GM12872 (cell line): ENCODE measurements at regions not wholly inside any gene's neighbourhood (a gene's known extent, or its start where the extent isn't known, plus 50 kb on each side); places are given as distances from the start of the nearest gene placed in this dataset.

Experiments
- TF ChIP-seq, protein P1 (sequence below): IDR thresholded peaks from 3 replicates; pipeline ENCODE4 v1.5.1; 2011; ENCODE audit warnings: low read depth, mild to moderate bottlenecking, low read length, moderate library complexity; ENCODE audit not compliant: insufficient read depth

DNA sequence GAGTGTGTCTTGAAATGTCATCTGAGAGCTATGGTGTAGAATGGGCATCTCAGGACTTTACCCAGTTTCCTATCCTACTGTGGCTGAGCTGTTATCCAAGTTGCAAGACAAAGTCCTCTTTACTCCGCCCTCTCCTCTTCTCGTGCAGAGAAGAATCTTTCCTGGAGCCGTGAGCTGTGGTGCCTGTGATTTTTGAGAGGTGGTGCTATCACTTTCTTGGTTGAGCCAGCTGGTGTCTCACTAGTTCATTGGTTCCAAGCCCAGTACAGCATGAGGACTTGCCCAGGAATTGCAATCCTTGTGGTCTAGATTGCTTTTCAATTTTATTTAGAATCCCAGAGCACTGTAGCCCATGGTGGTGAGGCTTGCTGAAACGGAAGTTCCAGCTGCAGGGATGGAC, 2300.3 kb downstream of the MAT2B start:
- TF ChIP-seq, protein P1, sequence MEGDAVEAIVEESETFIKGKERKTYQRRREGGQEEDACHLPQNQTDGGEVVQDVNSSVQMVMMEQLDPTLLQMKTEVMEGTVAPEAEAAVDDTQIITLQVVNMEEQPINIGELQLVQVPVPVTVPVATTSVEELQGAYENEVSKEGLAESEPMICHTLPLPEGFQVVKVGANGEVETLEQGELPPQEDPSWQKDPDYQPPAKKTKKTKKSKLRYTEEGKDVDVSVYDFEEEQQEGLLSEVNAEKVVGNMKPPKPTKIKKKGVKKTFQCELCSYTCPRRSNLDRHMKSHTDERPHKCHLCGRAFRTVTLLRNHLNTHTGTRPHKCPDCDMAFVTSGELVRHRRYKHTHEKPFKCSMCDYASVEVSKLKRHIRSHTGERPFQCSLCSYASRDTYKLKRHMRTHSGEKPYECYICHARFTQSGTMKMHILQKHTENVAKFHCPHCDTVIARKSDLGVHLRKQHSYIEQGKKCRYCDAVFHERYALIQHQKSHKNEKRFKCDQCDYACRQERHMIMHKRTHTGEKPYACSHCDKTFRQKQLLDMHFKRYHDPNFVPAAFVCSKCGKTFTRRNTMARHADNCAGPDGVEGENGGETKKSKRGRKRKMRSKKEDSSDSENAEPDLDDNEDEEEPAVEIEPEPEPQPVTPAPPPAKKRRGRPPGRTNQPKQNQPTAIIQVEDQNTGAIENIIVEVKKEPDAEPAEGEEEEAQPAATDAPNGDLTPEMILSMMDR = no peak

DNA sequence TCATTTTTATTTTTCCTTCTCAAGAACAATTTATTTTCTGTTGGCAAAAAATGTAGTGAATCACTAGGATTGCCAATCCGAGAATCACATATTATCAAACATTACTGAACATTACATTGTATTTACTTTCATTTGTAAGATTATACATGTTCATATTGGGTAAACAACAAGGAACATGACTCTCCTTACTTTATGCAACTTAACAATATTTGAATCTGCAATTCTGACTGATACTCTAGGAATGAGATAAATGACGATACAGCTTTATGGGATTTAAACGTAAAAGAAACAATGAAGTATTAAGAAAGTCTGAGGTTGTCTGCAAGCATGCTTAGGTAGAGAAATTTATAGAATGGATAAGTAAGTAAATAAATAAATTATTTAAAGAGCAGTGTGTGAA, 2302.9 kb downstream of the MAT2B start:
- TF ChIP-seq, protein P1 = no peak

DNA sequence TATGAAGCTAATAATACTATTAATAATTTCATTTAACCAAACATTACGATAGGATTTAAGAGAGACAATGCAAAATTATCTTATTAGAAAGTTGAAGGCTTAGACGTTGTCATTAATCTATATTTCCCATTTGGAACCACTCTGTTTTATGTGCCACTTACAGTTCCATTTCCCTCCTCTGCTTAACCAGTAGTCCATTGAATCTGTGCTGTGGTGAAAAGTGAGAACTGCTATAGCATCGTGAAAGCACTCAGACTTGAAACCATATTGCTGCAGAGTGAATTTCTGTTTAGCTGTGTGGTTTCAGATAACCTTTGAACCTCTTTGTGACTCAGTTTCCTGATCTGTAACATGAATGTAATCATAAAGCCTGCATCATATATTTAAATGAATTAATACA, 2304.5 kb downstream of the MAT2B start:
- TF ChIP-seq, protein P1 = no peak

DNA sequence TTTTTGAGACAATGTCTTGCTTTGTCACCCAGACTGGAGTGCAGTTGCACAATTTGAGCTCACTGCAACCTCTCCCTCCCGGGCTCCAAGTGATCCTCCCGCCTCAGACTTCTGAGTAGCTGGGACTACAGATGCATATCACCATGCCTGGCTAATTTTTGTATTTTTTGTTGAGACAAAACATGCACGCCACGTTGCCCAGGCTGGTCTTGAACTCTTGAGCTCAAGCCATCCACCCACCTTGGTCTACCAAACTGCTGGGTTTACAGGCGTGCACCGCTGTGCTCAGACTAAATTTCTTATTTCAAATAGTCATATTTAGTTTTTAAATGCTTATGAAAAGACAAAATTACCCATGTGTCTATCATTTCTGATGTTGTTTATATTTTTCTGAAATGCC, 2324.1 kb downstream of the MAT2B start:
- TF ChIP-seq, protein P1 = no peak

DNA sequence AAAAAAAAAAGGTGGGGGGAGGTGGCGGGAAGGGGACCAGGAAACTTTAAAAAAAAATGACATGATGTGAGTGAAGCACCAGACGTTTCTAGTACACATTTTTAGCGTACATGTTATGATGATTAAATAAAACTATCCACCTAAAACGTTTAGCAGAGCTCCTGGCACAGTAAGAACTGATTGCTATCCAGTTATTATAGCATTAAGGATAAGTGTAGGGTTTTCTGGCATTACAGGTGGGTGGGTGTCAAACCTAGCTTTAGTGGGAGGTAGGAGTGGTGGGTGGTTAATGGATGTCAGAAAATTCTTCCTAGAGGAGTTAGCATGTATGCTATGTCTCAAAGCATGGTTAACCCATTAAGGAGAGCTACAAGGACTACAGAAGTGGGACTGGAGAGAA, 2329.5 kb downstream of the MAT2B start:
- TF ChIP-seq, protein P1 = no peak

DNA sequence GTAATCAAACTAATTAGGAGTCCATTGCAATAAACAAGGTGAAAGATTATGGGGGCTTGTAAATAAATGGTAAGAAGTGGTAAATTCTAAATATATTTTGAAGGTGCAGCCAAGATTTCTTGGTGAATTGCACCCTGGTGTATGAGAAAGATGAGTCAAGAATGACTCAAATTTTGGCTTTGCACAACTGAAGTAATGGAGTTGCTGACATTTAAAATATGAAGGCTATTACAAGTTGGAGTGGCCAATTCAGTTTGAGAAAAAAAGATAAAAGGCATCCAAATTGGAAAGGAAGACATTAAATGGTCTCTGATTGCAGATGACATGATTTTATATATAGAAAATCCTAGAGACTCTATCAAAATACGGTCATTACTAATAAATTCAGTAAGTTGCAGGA, 2330.6 kb downstream of the MAT2B start:
- TF ChIP-seq, protein P1 = no peak

DNA sequence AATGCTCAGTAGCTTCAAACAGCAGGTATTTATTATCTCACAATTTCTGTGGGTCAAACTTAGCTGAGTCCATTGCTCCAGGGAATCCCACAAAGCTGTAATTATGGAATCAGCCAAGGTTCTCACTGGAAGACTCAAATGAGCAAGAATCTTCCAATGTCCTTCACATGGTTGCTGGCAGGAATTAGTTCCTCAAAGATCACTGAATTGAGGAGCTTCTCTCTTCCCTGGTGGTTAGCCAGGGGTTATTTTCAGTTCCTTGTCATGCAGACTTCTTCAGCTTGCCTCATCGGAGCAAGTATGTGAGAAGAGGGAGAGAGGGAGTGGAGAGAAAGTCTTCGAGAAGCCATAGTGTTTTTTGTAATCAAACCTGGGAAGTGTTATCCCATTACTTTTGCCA, 2331.9 kb downstream of the MAT2B start:
- TF ChIP-seq, protein P1 = no peak

DNA sequence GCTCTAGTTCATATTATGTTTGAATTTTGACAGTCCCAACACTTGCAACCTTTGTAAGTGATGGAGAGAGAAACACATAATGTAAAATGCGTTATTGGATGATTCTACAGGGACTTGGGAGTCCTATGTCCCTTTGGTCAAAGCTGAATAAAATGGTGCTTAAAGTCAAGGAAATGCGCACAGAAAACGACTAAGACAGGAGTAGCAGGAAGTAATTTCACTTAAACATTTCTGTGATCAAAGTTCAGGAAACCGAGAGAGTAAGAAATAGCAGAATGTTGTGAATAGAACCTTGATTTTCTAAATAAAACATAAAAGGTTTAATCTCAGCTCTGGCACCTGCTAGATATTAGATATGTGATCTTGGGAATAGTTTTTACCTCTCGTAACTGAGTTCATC, 2339.2 kb downstream of the MAT2B start:
- TF ChIP-seq, protein P1 = no peak
